IPS-15b (cell line): ENCODE measurements at regions not wholly inside any gene's neighbourhood (a gene's known extent, or its start where the extent isn't known, plus 50 kb on each side); places are given as distances from the start of the nearest gene placed in this dataset.
"Not testable (repeated sequence)": the region's sequence is repeated elsewhere in the genome, so short reads cannot be mapped to it uniquely, and the experiment has no call there.

Source experiments
- H3K27me3 ChIP-seq: one replicate; pipeline ENCODE4 v1.6.1; 2013; ENCODE audit warnings: low read length; ENCODE audit not compliant: control insufficient read depth, insufficient read depth
- H3K36me3 ChIP-seq: one replicate; pipeline ENCODE4 v1.6.1; 2013; ENCODE audit warnings: low read length; ENCODE audit not compliant: control insufficient read depth, insufficient read depth
- H3K4me1 ChIP-seq: one replicate; pipeline ENCODE4 v1.6.1; 2013; ENCODE audit warnings: mild to moderate bottlenecking, low read length; ENCODE audit not compliant: control insufficient read depth, insufficient read depth
- H3K4me3 ChIP-seq: one replicate; pipeline ENCODE4 v1.5.1; 2013; ENCODE audit warnings: low read depth, low read length
- H3K9ac ChIP-seq: one replicate; pipeline ENCODE4 v1.6.1; 2013; ENCODE audit warnings: low read depth, mild to moderate bottlenecking, low read length
- H3K9me3 ChIP-seq: one replicate; pipeline ENCODE4 v1.6.1; 2013; ENCODE audit warnings: mild to moderate bottlenecking, low read length; ENCODE audit not compliant: control insufficient read depth, insufficient read depth

DNA sequence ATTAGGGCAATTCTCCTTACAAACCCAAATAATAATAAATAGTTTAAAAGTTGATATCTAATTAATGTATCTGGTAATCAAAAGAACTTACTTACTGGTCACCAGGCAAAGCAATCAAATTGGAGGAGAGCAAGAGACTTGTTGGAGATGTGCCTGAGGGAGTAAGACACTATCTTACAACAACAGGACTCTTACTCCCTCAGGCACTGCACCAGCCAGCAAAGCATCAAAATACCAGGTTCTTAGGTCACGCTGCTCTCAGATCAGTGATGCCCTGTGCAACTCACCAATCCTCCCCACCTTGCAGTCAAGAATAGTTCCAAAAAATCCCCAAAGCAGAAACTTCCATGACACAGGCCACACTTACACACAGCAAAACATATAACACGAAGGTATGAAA, 117.0 kb downstream of the PRR15 start:
- not testable (repeated sequence) for H3K36me3 ChIP-seq, H3K27me3 ChIP-seq, H3K9ac ChIP-seq, H3K4me1 ChIP-seq, H3K4me3 ChIP-seq, H3K9me3 ChIP-seq

DNA sequence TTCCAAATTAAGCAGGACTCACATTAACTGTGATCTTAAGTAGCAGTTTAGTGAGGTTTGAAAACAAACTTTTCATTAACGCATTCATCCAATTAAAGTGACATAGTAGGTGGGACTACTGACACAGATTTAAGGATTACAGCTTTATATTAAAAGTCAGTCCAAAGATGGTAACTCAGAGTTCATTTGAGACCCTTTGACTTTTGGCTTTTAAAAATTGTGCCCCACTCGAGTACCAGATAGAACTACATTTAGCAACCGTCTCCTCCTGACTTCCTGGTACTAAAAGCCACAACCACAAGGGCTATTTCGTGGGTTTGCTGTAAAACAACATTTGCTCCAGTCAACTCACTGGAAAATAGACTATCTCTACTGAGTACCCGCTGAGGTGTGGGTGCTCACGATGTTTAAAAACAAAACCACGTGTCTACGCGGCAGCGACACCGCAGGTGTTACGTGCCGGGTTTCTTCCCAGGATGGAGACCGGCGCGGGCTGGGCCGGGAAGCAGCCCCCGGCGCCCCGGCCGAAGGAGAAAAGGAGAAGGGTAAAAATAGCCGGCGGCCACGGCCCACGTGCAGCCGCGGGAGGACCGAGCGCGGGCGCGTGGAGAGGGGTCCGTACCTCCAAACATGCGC, 120.6 kb downstream of the PRR15 start:
- peak overlapping the region; percentile 59 for H3K4me3 ChIP-seq
- not testable (repeated sequence) for H3K36me3 ChIP-seq, H3K4me1 ChIP-seq, H3K9me3 ChIP-seq, H3K9ac ChIP-seq, H3K27me3 ChIP-seq

DNA sequence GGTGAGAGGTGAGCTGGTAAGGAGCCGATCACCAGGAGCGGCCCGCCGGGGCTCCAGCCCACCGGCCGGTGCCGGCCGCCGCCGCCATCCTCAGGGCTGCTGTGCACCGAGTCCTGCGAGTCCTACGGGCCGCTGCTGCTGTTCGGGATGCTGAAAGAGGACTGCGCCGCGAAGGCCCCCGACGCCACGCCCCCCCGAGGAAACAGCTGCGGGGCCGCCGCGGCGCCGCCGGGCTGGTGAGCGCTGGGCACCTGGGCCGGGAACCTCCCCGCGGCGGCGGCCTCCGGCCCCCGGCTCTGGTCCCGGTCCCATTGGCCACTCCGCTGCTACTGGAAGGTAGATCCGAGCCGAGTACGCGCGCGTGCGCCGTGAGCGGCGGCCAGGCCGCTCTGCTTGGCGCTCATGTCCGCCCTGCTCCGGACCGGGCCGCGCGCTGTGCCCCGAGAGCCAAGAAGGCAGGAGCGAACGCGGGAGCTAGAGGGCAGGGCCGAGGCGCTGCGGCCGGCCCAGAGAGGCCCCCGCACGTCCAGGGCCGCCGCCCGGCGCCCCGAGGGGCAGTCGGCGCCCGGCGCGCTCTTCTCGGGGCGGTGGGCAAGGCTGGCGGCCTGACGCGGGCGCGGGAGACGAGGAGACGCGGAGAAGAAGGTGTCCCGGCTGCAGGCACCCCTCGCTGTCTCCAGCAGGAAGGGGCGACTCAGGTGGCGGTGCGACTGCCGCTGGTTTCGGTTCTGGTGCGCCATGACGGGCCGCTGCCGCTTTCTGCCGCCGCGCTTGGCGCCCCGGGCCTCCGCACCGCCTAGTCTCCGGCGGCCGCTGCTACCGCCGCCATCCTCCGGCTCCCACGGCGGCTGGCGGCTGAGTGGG, 121.3 kb upstream of the WIPF3 start:
- Histone ChIP-seq H3K9me3 (no peaks in the 10 kb centered on the region), H3K4me1 (no peaks in the 10 kb centered on the region), H3K27me3 (no peaks in the 10 kb centered on the region), H3K36me3 (no peaks in the 10 kb centered on the region), H3K9ac (no peak overlapping the region), H3K4me3 (peak overlapping the region; percentile 59)

DNA sequence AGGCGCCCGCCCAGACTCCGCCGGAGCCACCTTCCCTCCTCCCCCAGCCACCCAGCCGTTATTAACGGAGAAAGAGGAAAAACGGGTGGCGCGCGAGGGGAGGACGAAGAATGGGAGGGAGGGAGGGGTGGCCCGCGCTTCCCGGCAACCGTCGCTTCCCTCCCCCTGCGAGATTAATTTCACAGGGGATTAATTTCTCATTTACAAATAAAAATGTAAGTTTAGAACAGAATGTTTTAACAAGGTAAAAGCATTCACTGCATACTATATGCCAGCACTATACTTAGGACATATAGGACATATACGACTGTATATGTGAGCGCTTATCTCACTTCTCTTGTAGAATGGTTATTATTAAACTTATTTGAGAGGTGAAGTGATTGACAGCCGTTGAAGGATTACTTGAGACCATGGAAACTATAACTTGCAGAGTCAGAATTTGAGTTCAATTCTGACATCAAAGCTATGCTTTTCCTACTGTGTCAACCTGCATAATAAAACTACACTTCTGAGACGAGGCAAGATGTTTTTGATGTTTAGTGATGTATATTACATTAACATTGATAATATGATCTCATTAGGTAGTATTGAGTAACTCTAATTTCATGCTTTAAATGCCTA, 120.5 kb upstream of the WIPF3 start:
- not testable (repeated sequence) for H3K9me3 ChIP-seq, H3K27me3 ChIP-seq, H3K9ac ChIP-seq, H3K4me1 ChIP-seq, H3K36me3 ChIP-seq
- peak overlapping the region; percentile 59 for H3K4me3 ChIP-seq

DNA sequence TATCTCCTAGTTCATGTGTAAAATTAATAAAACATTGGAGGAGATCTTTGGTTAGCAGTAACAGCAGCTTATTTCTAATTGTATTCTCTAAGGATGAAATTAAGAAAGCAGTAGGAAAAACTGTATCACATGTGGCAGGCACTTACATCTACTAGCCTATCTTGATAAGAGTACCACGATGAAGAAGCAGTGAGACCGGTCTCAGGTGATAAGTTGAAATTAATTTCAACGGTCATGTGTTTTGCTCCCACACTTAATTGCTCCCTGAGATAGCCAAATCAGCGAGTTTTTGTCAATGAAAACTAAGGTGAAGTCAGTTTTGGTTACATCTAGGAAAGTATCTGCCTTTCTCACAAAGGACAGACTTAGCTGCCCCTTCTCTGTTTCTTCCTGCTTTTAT, 115.8 kb upstream of the WIPF3 start:
- not testable (repeated sequence) for H3K9me3 ChIP-seq, H3K4me1 ChIP-seq, H3K36me3 ChIP-seq, H3K9ac ChIP-seq, H3K4me3 ChIP-seq, H3K27me3 ChIP-seq

DNA sequence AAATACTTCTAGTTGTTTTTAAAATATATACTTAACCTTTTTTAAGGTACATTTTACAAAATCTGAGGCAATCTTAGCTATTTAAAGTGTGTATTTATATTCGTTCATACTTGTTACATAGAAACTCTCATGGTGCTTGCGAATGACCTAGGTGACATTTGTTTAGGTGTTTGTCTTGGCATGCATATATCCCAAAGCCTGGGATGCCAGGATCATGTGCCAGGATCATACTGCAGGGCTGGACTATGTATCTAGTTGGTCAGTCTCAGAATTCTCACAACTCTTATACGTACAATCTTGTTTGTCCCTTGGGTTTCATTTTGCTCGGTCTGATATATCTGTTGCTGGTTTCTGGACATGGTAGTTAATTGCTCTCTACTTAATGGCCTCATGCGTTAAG, 109.9 kb upstream of the WIPF3 start:
- not testable (repeated sequence) for H3K27me3 ChIP-seq, H3K4me1 ChIP-seq, H3K9me3 ChIP-seq, H3K9ac ChIP-seq, H3K36me3 ChIP-seq, H3K4me3 ChIP-seq

DNA sequence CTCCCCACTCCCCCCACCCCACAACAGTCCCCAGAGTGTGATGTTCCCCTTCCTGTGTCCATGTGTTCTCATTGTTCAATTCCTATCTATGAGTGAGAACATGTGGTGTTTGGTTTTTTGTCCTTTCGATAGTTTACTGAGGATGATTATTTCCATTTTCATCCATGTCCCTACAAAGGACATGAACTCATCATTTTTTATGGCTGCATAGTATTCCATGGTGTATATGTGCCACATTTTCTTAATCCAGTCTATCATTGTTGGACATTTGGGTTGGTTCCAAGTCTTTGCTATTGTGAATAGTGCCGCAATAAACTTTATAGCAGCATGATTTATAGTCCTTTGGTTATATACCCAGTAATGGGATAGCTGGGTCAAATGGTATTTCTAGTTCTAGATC, 106.6 kb upstream of the WIPF3 start:
- not testable (repeated sequence) for H3K9ac ChIP-seq, H3K36me3 ChIP-seq, H3K4me3 ChIP-seq, H3K27me3 ChIP-seq, H3K4me1 ChIP-seq, H3K9me3 ChIP-seq

DNA sequence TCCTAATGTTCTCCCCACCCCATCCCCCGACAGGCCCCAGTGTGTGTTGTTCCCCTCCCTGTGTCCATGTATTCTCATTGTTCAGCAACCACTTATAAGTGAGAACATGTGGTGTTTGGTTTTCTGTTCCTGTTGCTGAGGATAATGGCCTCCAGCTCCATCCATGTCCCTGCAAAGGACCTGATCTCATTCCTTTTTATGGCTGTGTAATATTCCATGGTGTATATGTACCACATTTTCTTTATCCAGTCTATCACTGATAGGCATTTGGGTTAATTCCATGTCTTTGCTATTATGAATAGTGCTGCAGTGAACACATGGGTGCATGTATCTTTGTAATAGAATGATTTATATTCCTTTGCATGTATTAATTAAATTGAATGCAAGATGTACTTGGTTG, 104.8 kb upstream of the WIPF3 start:
- not testable (repeated sequence) for H3K36me3 ChIP-seq, H3K9ac ChIP-seq, H3K9me3 ChIP-seq, H3K4me3 ChIP-seq, H3K4me1 ChIP-seq, H3K27me3 ChIP-seq

DNA sequence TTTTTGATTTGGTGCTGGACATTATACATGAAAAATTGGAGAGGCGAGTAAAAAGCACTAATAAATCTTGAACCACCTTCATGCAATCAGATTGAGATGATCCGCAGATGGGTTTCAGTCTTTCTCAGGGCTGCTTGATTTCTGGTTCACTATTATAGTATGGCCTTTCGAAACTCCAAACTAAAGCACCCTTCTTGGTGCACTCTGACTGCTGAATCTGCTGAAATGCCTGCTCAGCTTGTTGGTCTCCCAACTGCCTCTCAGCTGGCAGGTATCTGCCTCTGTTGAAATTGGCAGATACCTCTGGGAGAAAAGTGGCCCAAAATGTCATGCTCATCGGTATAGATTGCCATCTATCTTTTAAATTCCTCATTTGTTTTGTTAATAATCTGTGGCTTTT, 102.5 kb upstream of the WIPF3 start:
- not testable (repeated sequence) for H3K4me3 ChIP-seq, H3K9ac ChIP-seq, H3K36me3 ChIP-seq, H3K27me3 ChIP-seq, H3K9me3 ChIP-seq, H3K4me1 ChIP-seq

DNA sequence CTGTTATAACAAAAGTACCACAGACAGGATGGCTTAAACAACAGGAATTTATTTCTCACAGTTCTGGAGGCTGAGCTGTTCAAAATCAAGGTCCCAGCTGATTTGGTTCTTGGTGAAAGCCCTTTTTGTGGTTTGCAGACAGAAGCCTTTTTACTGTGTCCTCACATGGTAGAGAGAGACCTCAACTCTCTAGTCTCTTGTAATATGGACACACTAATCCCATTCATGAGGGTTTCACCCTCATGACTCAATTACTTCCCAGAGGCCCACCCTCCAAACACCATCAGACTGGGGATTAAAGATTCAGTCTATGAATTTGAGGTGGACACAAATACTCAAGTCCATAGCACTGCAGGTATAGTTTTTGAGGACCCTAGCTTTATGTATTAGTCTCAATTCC, 97.3 kb upstream of the WIPF3 start:
- not testable (repeated sequence) for H3K9ac ChIP-seq, H3K4me1 ChIP-seq, H3K9me3 ChIP-seq, H3K36me3 ChIP-seq, H3K4me3 ChIP-seq, H3K27me3 ChIP-seq

DNA sequence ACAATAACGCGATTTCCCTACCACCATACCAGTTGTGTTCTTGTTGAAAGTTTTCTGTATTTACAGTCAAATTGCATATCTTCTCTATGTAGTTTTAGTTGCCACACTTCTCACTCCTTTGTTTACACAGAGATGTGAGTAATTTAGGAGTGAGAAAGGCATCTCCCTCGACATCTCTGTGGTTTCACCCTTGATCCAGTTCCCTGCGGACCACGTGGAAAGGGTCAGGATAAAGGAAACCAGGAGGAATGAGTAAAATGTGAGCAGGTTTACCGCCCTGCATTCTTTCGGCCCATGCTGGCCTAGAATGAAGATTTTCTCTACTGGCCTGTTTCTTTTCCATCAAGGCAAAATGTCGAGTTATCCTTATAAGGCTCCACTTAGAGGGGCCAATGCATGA, 83.2 kb upstream of the WIPF3 start:
- not testable (repeated sequence) for H3K4me3 ChIP-seq, H3K27me3 ChIP-seq, H3K4me1 ChIP-seq, H3K9ac ChIP-seq, H3K36me3 ChIP-seq, H3K9me3 ChIP-seq

DNA sequence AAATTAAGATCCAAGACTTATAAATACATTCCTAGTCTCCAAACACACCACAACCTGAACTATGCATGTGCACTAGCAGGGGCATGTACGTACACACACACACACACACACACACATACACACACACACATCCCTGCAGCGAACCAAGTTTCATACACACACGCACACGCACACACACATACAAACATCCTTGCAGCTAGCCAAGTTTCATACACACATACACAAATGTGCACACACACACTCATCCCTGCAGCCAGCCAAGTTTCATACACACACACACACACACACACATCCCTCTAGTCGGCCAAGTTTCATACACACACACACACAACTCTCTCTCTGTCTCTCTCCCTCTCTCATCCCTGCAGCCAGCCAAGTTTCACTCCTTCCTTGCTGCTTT, 82.7 kb upstream of the WIPF3 start:
- Histone ChIP-seq H3K36me3 (no peaks in the 10 kb centered on the region), H3K9me3 (no peaks in the 10 kb centered on the region), H3K9ac (no peak overlapping the region), H3K4me1 (peaks cover 4% of the 10 kb centered on the region), H3K27me3 (no peaks in the 10 kb centered on the region), H3K4me3 (no peak overlapping the region)
